ENCODE measurements at regions not wholly inside any gene's neighbourhood (a gene's known extent, or its start where the extent isn't known, plus 50 kb on each side); places are given as distances from the start of the nearest gene placed in this dataset.

DNA sequence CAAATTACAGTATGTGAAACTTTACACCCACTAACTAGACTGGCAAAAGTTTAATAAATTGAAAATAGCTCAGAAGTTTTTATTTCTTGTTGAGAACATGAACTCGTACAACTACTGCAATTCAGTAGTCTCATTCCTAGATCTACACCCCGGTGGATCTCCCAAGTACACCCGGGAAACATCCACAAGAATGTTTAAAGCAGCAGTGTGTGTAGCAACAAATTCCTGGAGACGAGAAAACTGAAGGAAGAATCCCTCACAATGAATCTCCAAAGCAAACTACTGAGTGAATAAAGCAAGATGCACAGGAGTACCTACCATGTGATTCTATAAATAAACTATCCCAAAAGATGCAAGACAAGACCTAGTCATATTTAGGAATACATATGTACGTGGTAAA is 954.0 kb upstream of the MAP3K7 start:
- WGBS (ENCODE audit: extremely low coverage, insufficient read length, low lambda C conversion rate) = no CpG with 5 or more reads among the region's 5 CpGs
- peaks cover 7 to 8% of the 10 kb centered on the region in 2 experiments; a peak in 4 of 5 replicates for H3K9me3 Mint-ChIP-seq
- H3K36me3 Mint-ChIP-seq (ENCODE audit: insufficient read depth in 1 of 3, low read depth in 3 of 3) = peaks cover 2 to 15% (median 2%) of the 10 kb centered on the region in 3 experiments; a peak in 4 of 7 replicates

More for the DNA sequence above, 954.0 kb upstream of the MAP3K7 start:
- Histone ChIP-seq H3K27ac (ENCODE audit: insufficient read length, low read depth, low read length) (no peak overlapping the region), H3K23ac (ENCODE audit: insufficient read length, low read depth, low read length) (no peak overlapping the region), H3K56ac (ENCODE audit: insufficient read length, low read depth, low read length) (no peak overlapping the region), H3K9me3 (ENCODE audit: control insufficient read depth, low read depth, low read length) (no peaks in the 10 kb centered on the region), H3K4me1 (ENCODE audit: insufficient read depth, low read length) (no peaks in the 10 kb centered on the region), H3K18ac (ENCODE audit: insufficient read length, low read depth, low read length) (no peak overlapping the region), H2BK120ac (ENCODE audit: low read depth, low read length, poor library complexity, severe bottlenecking) (no peak overlapping the region), H2BK12ac (ENCODE audit: insufficient read length, low read depth, low read length) (no peak overlapping the region), H3K4ac (ENCODE audit: low read depth, low read length) (no peak overlapping the region), H2AFZ (ENCODE audit: low read length) (no peak overlapping the region), H4K20me1 (ENCODE audit: control insufficient read depth, insufficient read depth, insufficient read length) (no peaks in the 10 kb centered on the region), H3K4me2 (ENCODE audit: insufficient read depth, insufficient read length, low read length) (no peak overlapping the region), H2BK20ac (ENCODE audit: low read depth, low read length, poor library complexity, severe bottlenecking) (no peak overlapping the region), H4K91ac (ENCODE audit: insufficient read length, low read depth, low read length) (no peak overlapping the region), H3T11ph (ENCODE audit: low read length) (no peak overlapping the region), H3K9ac (ENCODE audit: extremely low read depth, insufficient read length, low read length) (no peak overlapping the region), H3K14ac (ENCODE audit: insufficient read depth, low read length) (no peak overlapping the region), H2BK5ac (ENCODE audit: insufficient read length, low read length) (no peak overlapping the region), H2AK5ac (ENCODE audit: insufficient read length, low read length) (no peak overlapping the region), H4K8ac (replicated peaks; ENCODE audit: insufficient read length, low read depth, low read length) (no peak overlapping the region), H3K79me1 (ENCODE audit: insufficient read depth, low read depth, low read length, poor library complexity, severe bottlenecking) (no peaks in the 10 kb centered on the region), H2BK15ac (ENCODE audit: low read depth, low read length) (no peak overlapping the region), H3K27me3 (ENCODE audit: insufficient read depth, low read length) (no peaks in the 10 kb centered on the region), H3K79me2 (ENCODE audit: insufficient read depth, low read length) (no peaks in the 10 kb centered on the region), H3K23me2 (ENCODE audit: insufficient read length, low read depth, low read length, poor library complexity, severe bottlenecking) (no peaks in the 10 kb centered on the region), H4K5ac (ENCODE audit: insufficient read length, low read depth, low read length) (no peak overlapping the region)
- H3K27ac Mint-ChIP-seq = no peak overlapping the region
- TF ChIP-seq, protein P1, sequence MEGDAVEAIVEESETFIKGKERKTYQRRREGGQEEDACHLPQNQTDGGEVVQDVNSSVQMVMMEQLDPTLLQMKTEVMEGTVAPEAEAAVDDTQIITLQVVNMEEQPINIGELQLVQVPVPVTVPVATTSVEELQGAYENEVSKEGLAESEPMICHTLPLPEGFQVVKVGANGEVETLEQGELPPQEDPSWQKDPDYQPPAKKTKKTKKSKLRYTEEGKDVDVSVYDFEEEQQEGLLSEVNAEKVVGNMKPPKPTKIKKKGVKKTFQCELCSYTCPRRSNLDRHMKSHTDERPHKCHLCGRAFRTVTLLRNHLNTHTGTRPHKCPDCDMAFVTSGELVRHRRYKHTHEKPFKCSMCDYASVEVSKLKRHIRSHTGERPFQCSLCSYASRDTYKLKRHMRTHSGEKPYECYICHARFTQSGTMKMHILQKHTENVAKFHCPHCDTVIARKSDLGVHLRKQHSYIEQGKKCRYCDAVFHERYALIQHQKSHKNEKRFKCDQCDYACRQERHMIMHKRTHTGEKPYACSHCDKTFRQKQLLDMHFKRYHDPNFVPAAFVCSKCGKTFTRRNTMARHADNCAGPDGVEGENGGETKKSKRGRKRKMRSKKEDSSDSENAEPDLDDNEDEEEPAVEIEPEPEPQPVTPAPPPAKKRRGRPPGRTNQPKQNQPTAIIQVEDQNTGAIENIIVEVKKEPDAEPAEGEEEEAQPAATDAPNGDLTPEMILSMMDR (conservative IDR thresholded peaks at IDR 0.05) = no peak
- H3K4me1 Mint-ChIP-seq = no peaks in the 10 kb centered on the region
- H3K27me3 Mint-ChIP-seq (ENCODE audit: low read depth) = 0 out of 2 replicates have a peak, but pooled peaks cover 1% of the 10 kb centered on the region
- DNase-seq = no peak
- no peak overlapping the region for H3K4me3 Mint-ChIP-seq

All from H9 (cell line).